ENCODE measurements at regions not wholly inside any gene's neighbourhood (a gene's known extent, or its start where the extent isn't known, plus 50 kb on each side); places are given as distances from the start of the nearest gene placed in this dataset.

DNA sequence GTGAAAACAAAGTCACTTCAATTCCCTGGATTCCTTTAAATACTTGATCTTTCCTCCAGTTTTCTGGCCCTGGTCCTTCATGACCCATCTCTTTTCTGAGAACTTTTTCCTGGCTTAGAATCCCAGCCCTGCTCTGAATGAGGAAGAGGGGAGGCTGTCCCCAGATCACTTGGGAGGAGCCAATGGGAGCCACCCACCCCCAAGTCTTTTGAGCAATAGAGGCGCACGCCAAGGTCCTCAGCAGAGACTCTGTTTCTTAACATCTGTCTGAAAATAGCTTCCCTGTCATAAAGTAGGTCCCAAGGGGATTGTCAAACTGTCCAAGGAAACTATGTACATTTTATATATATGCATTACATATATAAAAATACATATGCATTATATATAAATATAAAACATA, 126.8 kb downstream of the ADRA2A start:
- TF ChIP-seq MAFK (IDR thresholded peaks at IDR 0.05; ENCODE audit: low read depth, low read length) (no peak), NFE2L2 (IDR thresholded peaks at IDR 0.05; ENCODE audit: low read depth, low read length) (no peak), USF2 (IDR thresholded peaks at IDR 0.05; ENCODE audit: low read depth, low read length) (no peak), ELK1 (IDR thresholded peaks at IDR 0.05; ENCODE audit: borderline replicate concordance, low read depth, low read length) (no peak), MXI1 (IDR thresholded peaks at IDR 0.05; ENCODE audit: borderline replicate concordance, low read depth, low read length) (no peak), RFX5 (IDR thresholded peaks at IDR 0.05; ENCODE audit: low read depth, low read length) (no peak), FOS (IDR thresholded peaks at IDR 0.05; ENCODE audit: low read depth, low read length) (no peak), RCOR1 (IDR thresholded peaks at IDR 0.05; ENCODE audit: insufficient replicate concordance, low read length) (no peak), SMC3 (IDR thresholded peaks at IDR 0.05; ENCODE audit: low read depth, low read length) (no peak), BHLHE40 (IDR thresholded peaks at IDR 0.05; ENCODE audit: low read depth, low read length) (no peak), POLR2A (IDR thresholded peaks at IDR 0.05; ENCODE audit: low read depth, low read length) (no peak), CHD1 (IDR thresholded peaks at IDR 0.05; ENCODE audit: low read depth, low read length) (no peak), RAD21 (IDR thresholded peaks at IDR 0.05; ENCODE audit: low read length) (no peak), CEBPB (IDR thresholded peaks at IDR 0.05; ENCODE audit: low read depth, low read length) (no peak), MAZ (IDR thresholded peaks at IDR 0.05; ENCODE audit: borderline replicate concordance, low read depth, low read length) (no peak)
- TF ChIP-seq, protein P1, sequence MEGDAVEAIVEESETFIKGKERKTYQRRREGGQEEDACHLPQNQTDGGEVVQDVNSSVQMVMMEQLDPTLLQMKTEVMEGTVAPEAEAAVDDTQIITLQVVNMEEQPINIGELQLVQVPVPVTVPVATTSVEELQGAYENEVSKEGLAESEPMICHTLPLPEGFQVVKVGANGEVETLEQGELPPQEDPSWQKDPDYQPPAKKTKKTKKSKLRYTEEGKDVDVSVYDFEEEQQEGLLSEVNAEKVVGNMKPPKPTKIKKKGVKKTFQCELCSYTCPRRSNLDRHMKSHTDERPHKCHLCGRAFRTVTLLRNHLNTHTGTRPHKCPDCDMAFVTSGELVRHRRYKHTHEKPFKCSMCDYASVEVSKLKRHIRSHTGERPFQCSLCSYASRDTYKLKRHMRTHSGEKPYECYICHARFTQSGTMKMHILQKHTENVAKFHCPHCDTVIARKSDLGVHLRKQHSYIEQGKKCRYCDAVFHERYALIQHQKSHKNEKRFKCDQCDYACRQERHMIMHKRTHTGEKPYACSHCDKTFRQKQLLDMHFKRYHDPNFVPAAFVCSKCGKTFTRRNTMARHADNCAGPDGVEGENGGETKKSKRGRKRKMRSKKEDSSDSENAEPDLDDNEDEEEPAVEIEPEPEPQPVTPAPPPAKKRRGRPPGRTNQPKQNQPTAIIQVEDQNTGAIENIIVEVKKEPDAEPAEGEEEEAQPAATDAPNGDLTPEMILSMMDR (conservative IDR thresholded peaks at IDR 0.05; ENCODE audit: low read depth, low read length), result no peak
- in situ Hi-C loops (cut with MboI; ENCODE audit: low sequenced_read_pairs), result no loop called here
- ATAC-seq (ENCODE audit: low read depth), result no peak
- no TSS peak for BruUV-seq (replicated peaks)
- Histone ChIP-seq H2AK5ac (ENCODE audit: low read depth, low read length) (no peak overlapping the region), H2BK5ac (ENCODE audit: low read depth, low read length, poor library complexity, severe bottlenecking) (no peak overlapping the region), H3K9me1 (ENCODE audit: insufficient read depth, low read length) (no peaks in the 10 kb centered on the region), H3K9ac (ENCODE audit: low read depth, low read length) (no peak overlapping the region), H3K23ac (ENCODE audit: low read depth, low read length) (no peak overlapping the region), H3K14ac (replicated peaks; ENCODE audit: low read depth, low read length) (no peak overlapping the region), H2BK15ac (ENCODE audit: low read depth, low read length) (no peak overlapping the region), H2BK20ac (ENCODE audit: low read depth, low read length) (no peak overlapping the region), H2BK120ac (ENCODE audit: low read depth, low read length) (no peak overlapping the region), H3K9me3 (ENCODE audit: control insufficient read depth, insufficient read depth, low read length) (peaks cover 9% of the 10 kb centered on the region; the same call in 1 of the 2 replicates), H3K27ac (ENCODE audit: insufficient read depth, low read length) (no peak overlapping the region), H3K4me2 (ENCODE audit: low read depth, low read length) (no peak overlapping the region), H3K18ac (ENCODE audit: low read depth, low read length) (no peak overlapping the region), H3K4ac (ENCODE audit: low read depth, low read length) (no peak overlapping the region), H4K5ac (ENCODE audit: low read depth, low read length) (no peak overlapping the region), H2AK9ac (replicated peaks; ENCODE audit: low read depth, low read length, poor library complexity) (no peak overlapping the region), H4K8ac (ENCODE audit: low read depth in 2 of 2, low read length in 2 of 2) (no peak overlapping the region), H4K91ac (ENCODE audit: insufficient read depth, low read depth, low read length) (no peak overlapping the region), H3K4me3 (ENCODE audit: insufficient read depth, low read depth, low read length) (no peak overlapping the region), H3K56ac (ENCODE audit: extremely low read depth, insufficient read depth, low read length) (no peak overlapping the region), H3K79me1 (ENCODE audit: low read depth in 1 of 2, low read length in 2 of 2) (no peaks in the 10 kb centered on the region), H4K20me1 (ENCODE audit: insufficient read depth, low read length) (no peaks in the 10 kb centered on the region), H3K36me3 (ENCODE audit: control insufficient read depth, insufficient read depth, low read length) (no peaks in the 10 kb centered on the region), H2AFZ (replicated peaks; ENCODE audit: low read length, poor library complexity) (no peak overlapping the region), H3K4me1 (ENCODE audit: control insufficient read depth, insufficient read depth, low read length) (no peaks in the 10 kb centered on the region), H3K27me3 (ENCODE audit: control insufficient read depth, insufficient read depth, low read length) (no peaks in the 10 kb centered on the region)
- CTCF ChIA-PET, result interaction anchor here (1.0 kb wide), 1 partner anchor 13 kb away, joined by 3 read pairs; no protein-coding TSS in a partner anchor
- dilution Hi-C loops (cut with HindIII; ENCODE audit: low sequenced_read_pairs, unreplicated experiment), result no loop called here
- intact Hi-C loops (cut with micrococcal nuclease), result no loop called here
- POLR2A ChIA-PET (ENCODE audit: unreplicated experiment), result no interaction called here
- whole genome bisulfite sequencing, 2 experiments (ENCODE audit: extremely low coverage in 2 of 2, insufficient read length in 1 of 2), result no CpG with 5 or more reads among the region's 2 CpGs
- no peak for DNase-seq
